ENCODE measurements at regions not wholly inside any gene's neighbourhood (a gene's known extent, or its start where the extent isn't known, plus 50 kb on each side); places are given as distances from the start of the nearest gene placed in this dataset.

GRCh38 chr13:104872153-104872552 lies 1663.3 kb downstream of the EFNB2 start:
- no peak for DNase-seq

- DNase-seq: no peak
Observed at GRCh38 chr13:104871456-104871855, 1664.0 kb downstream of the EFNB2 start.

- no peak for DNase-seq
Observed at GRCh38 chr13:104869501-104869900, 1666.0 kb downstream of the EFNB2 start.

- no peak for DNase-seq
Observed at GRCh38 chr13:104868806-104869205, 1666.7 kb downstream of the EFNB2 start.

- DNase-seq: no peak
Observed at GRCh38 chr13:104855581-104855980, 1679.9 kb downstream of the EFNB2 start.

- DNase-seq: no peak
Observed at GRCh38 chr13:104854698-104855097, 1680.8 kb downstream of the EFNB2 start.

GRCh38 chr13:104854007-104854406 lies 1681.5 kb downstream of the EFNB2 start:
- DNase-seq: no peak

- DNase-seq: no peak
Observed at GRCh38 chr13:104847922-104848321, 1687.5 kb downstream of the EFNB2 start.

GRCh38 chr13:104843401-104843800 lies 1692.1 kb downstream of the EFNB2 start:
- DNase-seq: no peak

GRCh38 chr13:104841110-104841509 lies 1694.4 kb downstream of the EFNB2 start:
- DNase-seq: no peak

- no peak for DNase-seq
Observed at GRCh38 chr13:104837756-104838155, 1697.7 kb downstream of the EFNB2 start.

GRCh38 chr13:104833221-104833620 lies 1702.2 kb downstream of the EFNB2 start:
- no peak for DNase-seq

GRCh38 chr13:104832231-104832630 lies 1703.2 kb downstream of the EFNB2 start:
- no peak for DNase-seq

GRCh38 chr13:104831831-104832230 lies 1703.6 kb downstream of the EFNB2 start:
- no peak for DNase-seq

GRCh38 chr13:104823709-104824108 lies 1711.8 kb downstream of the EFNB2 start:
- DNase-seq: no peak

- DNase-seq: no peak
Observed at GRCh38 chr13:104823071-104823470, 1712.4 kb downstream of the EFNB2 start.

GRCh38 chr13:104817271-104817670 lies 1718.2 kb downstream of the EFNB2 start:
- DNase-seq: no peak

- DNase-seq: no peak
Observed at GRCh38 chr13:104816726-104817125, 1718.7 kb downstream of the EFNB2 start.

- DNase-seq: no peak
Observed at GRCh38 chr13:104810242-104810641, 1725.2 kb downstream of the EFNB2 start.

- DNase-seq: no peak
Observed at GRCh38 chr13:104809483-104809882, 1726.0 kb downstream of the EFNB2 start.

- no peak for DNase-seq
Observed at GRCh38 chr13:104805346-104805745, 1730.1 kb downstream of the EFNB2 start.

- no peak for DNase-seq
Observed at GRCh38 chr13:104799152-104799551, 1732.9 kb upstream of the SLC10A2 start.

- DNase-seq: no peak
Observed at GRCh38 chr13:104798486-104798885, 1732.3 kb upstream of the SLC10A2 start.

- DNase-seq: no peak
Observed at GRCh38 chr13:104796581-104796980, 1730.4 kb upstream of the SLC10A2 start.

GRCh38 chr13:104785952-104786351 lies 1719.7 kb upstream of the SLC10A2 start:
- DNase-seq: no peak

- no peak for DNase-seq
Observed at GRCh38 chr13:104784891-104785290, 1718.7 kb upstream of the SLC10A2 start.
